Anterior cingulate cortex (tissue), 58 donors: ENCODE measurements at regions not wholly inside any gene's neighbourhood (a gene's known extent, or its start where the extent isn't known, plus 50 kb on each side); places are given as distances from the start of the nearest gene placed in this dataset.

ENCODE experiments used
- DNase-seq, 58 donors: peaks; one replicate each; lab custom pipeline; 2025; lab: John Stamatoyannopoulos, UW

DNA sequence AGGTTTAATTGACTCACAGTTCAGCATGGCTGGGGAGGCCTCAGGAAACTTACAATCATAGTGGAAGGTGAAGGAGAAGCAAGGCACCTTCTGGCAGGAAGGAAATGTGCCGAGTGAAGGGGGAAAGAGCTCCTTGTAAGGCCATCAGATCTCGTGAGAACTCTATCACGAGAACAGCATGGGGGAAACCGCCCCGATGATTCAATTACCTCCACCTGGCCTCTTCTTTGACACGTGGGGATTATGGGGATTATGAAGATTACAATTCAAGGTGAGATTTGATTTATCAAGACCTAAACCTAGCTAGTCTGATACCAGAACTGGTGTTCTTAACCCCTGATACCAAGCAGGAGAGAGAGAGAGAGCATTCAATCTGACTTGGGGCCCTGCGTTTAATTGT, 258.7 kb downstream of the PTEN start:
- no peak for DNase-seq

GRCh38 chr10:88122576-88122975, 259.2 kb downstream of the PTEN start:
- no peak for DNase-seq

DNA sequence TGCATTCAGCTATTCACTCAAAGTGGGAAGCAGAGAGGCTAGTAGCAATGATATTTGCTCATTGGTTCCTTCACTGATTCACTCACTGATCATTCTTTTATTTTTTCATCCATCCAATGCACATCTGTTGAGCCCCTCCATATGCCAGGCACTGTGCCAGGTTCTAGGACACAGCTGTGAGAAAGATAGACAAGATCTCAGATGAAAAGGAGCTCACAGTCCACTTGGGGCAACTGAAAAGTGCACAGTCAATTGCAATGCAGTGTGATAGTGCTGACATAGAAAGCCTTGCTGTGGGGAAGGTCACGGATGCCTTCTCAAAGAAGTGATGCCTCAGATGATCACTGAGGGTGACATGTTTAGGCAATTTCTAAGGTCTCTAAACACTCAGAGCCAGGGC, 262.3 kb downstream of the PTEN start:
- DNase-seq = no peak

GRCh38 chr10:88126699-88127098, 263.3 kb downstream of the PTEN start:
- DNase-seq = no peak

DNA sequence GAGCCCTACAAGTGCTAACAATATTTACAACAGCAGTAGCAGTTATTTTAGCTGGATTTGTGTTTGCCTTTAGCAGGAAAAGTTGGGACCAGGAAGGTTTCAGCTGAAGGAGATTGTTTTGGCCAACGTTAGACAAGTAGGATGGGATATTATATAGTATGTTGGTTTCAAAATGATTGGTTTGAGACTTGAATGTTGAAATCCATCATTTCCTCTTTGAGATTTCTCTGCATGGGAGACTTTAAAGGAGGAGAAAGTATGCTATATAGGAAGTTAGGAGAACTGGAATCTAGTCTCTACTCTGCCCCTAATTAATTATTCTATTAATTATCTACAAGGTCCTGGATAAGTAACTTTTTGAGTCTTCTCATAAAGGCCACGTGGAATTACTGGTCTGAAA, 263.8 kb downstream of the PTEN start:
- DNase-seq = no peak

DNA sequence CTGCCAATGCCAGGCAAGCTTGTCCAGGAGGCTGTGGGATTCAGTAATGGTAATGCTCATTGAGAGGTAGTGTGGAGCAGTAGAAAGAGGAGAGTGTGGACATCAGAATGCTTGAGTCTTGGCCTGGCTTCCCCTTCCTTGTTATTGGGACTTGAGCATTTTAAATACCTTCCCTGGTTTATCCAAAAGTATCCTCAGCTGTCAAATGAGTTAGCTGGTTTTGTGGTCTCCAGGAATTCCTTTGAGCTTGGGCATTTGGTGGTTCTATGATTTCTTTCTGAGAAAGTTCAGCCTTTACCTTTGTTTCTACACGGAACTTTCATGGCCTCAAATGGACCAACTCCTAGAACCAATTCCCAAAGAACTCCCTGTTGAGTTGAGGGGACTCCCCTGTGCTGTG, 264.3 kb downstream of the PTEN start:
- DNase-seq = no peak

GRCh38 chr10:88129013-88129412, 265.6 kb downstream of the PTEN start:
- DNase-seq = no peak

DNA sequence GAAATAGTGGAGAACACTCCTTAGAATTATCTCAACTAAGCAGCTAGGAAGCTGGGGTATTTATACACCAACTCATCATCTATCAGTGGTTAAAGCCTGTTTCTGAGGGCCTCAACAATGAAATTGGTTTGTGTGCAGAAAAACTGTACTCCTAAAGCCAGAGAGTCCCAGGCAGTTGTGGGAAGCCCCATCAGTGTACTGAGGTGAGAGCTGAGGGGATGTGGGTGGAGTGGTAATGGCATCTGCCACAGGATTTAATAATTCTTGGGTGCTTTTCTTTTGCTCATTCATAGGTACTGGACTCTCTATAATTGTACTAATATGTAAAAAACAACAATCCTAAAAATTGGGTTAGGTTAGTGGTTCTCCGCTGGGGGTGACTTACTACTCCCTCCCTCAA, 267.5 kb downstream of the PTEN start:
- DNase-seq = no peak

GRCh38 chr10:88131511-88132139, 268.2 kb downstream of the PTEN start:
- DNase-seq = peak in 14 of 58 donors; percentile 5 to 28 (median 10)

- DNase-seq = no peak
Measured at GRCh38 chr10:88136712-88137111, 273.3 kb downstream of the PTEN start.

- no peak for DNase-seq
Measured at GRCh38 chr10:88138319-88138848, 275.0 kb downstream of the PTEN start.

- DNase-seq = no peak
Measured at GRCh38 chr10:88147000-88147798, 283.8 kb downstream of the PTEN start.

DNA sequence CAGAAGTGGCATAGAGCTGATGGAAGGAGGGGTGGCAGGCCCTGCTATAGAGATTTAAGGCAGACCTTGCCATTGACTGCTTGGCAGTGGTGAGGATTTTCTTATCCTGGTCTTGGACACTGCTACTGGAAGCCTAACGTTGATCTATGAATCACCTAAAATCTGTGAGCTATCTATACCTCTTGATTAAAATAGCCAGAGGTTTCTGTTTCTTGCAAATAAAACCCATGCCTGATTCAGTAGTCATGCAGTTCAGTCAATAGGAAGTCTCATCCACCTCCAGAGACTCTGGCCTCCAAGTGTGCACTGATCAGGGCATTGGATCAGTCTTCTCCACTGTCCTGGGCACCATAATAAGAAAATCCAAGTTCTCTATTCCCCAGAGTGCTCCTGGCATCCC, 286.5 kb downstream of the PTEN start:
- DNase-seq = no peak

- DNase-seq = no peak
Measured at GRCh38 chr10:88150339-88150738, 286.9 kb downstream of the PTEN start.

DNA sequence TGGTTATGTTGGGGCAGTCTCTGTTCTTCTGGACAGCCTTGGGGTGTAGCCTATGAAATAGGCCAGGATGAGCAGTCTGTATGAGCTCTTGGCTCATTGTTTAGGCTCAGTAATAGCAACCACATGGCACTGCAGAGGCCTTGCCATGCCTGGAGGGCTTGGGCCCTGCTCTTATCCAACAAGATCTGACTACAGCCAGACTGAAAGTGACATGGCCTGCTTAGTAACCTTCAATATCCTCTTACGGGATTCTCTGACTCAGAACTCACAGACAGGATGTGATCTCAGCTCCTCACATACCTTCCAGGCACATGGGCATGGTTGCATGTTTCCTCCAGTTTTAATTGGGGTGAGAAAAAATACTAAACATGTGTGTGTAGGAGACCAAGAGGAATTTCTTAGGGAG, 289.3 kb downstream of the PTEN start:
- no peak for DNase-seq

DNA sequence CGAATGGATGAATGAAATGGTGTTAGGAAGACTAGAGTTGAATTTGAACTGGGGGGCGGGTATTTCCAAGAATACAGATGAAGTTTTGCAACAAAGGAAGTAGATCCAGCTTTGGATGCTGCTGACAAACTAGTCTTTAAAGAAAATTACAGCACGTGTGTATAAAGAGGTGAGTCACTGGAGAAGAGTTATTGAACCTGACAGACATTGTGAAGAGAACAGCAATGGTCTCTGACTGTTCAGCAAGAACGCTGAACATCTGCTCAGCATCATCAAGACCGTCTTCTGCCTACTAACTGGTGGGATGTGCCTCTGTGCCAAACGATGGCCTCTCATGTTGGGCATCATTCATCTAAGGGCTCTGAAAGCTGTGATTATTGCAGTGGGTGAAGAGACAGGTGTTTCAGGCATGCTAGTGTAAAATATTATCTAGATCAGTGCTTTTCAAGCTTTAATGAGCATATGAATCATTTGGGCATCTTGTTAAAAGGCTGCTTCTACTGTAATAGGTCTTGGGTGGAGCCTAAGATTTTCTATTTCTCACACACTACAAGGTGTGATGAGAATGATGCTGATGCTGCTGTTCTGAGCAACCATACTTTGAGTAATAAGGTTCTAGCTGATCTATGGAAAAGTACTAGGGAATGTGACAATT, 291.3 kb downstream of the PTEN start:
- no peak for DNase-seq

- no peak for DNase-seq
Measured at GRCh38 chr10:88156341-88156740, 292.9 kb downstream of the PTEN start.

GRCh38 chr10:88157981-88158465, 294.6 kb downstream of the PTEN start:
- no peak for DNase-seq

DNA sequence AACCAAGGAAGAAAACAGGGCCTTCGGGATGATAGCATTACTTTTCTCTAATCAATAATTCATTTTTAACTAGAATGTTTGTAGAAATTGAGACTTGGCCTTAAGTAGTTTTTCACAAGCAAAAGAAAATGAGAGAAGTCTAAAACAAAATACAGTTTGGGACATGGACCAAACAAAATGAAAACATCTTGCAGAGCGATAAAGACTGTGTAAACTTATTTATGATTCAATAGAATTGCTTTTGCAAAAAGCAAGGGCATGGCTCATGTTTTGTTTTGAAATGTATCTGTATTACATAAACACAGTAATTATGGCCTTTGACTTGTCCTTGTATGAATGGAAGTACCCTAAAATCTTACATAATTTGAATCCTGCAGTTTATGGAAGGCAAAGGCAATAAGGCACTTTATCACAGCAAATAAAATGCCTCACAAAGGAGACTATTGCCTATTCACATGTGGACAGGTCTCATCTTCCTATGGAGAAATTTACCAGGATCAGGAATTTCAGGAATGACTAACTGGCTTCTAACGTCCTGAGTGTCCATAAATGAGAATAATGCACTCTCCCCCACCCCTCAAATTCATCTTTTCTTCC, 295.2 kb downstream of the PTEN start:
- no peak for DNase-seq

GRCh38 chr10:88159127-88159829, 295.9 kb downstream of the PTEN start:
- DNase-seq = no peak
